Vagina (tissue), 2 donors: ENCODE measurements at regions not wholly inside any gene's neighbourhood (a gene's known extent, or its start where the extent isn't known, plus 50 kb on each side); places are given as distances from the start of the nearest gene placed in this dataset.

ENCODE experiments used
- DNase-seq, 2 donors: peaks; one replicate each; pipeline ENCODE4 v3.0.0-alpha.2; 2017; ENCODE audit errors: extremely low spot score in 2 of 2
- H3K27ac ChIP-seq: fragments of 200-600 bp; sonication (generic); one replicate; pipeline ENCODE4 v1.5.1; 2019
- H3K27me3 ChIP-seq: fragments of 200-600 bp; sonication (generic); one replicate; pipeline ENCODE4 v1.5.1; 2019
- H3K36me3 ChIP-seq, 2 donors: fragments of 200-600 bp; sonication (generic); one replicate each; pipeline ENCODE4 v1.5.1; 2017 to 2019
- H3K4me1 ChIP-seq: fragments of 200-600 bp; sonication (generic); one replicate; pipeline ENCODE4 v1.5.1; 2019
- H3K4me3 ChIP-seq, 2 donors: fragments of 200-600 bp; sonication (generic); 1 replicate in 1 of 2; 2 replicates in 1 of 2; pipeline ENCODE4 v1.5.1; 2016 to 2019
- H3K9me3 ChIP-seq: fragments of 200-600 bp; sonication (generic); one replicate; pipeline ENCODE4 v1.5.1; 2019
- POLR2A ChIP-seq, 2 donors: fragments of 450-650 bp; IDR thresholded peaks; one replicate each; pipeline ENCODE4 v1.6.1; 2017; ENCODE audit warnings: antibody characterized with exemption in 2 of 2, mild to moderate bottlenecking in 2 of 2, moderate library complexity in 2 of 2
- POLR2AphosphoS5 ChIP-seq, 2 donors: sonication (generic); formaldehyde crosslinking; IDR thresholded peaks; one replicate each; pipeline ENCODE4 v1.9.0; 2017; ENCODE audit warnings: antibody characterized with exemption in 2 of 2, mild to moderate bottlenecking in 2 of 2, low read depth in 1 of 2; ENCODE audit not compliant: insufficient read depth in 1 of 2
- intact Hi-C: fragments of 100-400 bp; cut with DNase I; formaldehyde crosslinking; loops from one replicate; pipeline ENCODE4 v1.15.1; 2023
- TF ChIP-seq, protein P1 (sequence below), 3 experiments: fragments of 450-650 bp in 2 of 3; fragments of 200-600 bp in 1 of 3; sonication (generic) in 1 of 3; IDR thresholded peaks; one replicate each; pipeline ENCODE4 v1.5.1; 2017 to 2019; ENCODE audit warnings: antibody characterized with exemption in 3 of 3, mild to moderate bottlenecking in 2 of 3, moderate library complexity in 2 of 3

DNA sequence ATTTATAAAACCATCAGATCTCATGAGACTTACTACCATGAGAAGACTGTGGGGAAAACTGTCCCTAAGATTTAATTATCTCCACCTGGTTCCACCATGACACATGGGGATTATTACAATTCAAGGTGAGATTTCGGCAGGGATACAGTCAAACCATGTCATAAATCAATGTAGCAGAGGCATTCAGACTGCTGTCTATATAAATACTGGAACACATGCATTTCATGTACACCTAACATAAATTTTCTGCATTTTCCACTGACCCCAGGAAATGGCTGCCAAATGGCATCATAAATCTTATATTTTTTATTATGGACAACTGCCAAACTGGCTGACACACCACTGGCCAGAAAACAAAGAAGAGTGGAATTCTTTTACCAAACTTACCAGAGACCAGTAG lies 755.1 kb upstream of the EPHA6 start:
- DNase-seq, result no peak
- Histone ChIP-seq H3K27me3 (no peaks in the 10 kb centered on the region), H3K27ac (no peak overlapping the region), H3K4me1 (no peaks in the 10 kb centered on the region), H3K4me3 (no peak overlapping the region), H3K36me3 (no peaks in the 10 kb centered on the region), H3K9me3 (no peaks in the 10 kb centered on the region)
- intact Hi-C loops, result no loop called here
- no peak for TF ChIP-seq POLR2A (IDR thresholded peaks at IDR 0.05)
- no peak for TF ChIP-seq POLR2AphosphoS5 (IDR thresholded peaks at IDR 0.05; ENCODE audit: insufficient read depth in 1 of 2, low read depth in 1 of 2)
- TF ChIP-seq, protein P1, sequence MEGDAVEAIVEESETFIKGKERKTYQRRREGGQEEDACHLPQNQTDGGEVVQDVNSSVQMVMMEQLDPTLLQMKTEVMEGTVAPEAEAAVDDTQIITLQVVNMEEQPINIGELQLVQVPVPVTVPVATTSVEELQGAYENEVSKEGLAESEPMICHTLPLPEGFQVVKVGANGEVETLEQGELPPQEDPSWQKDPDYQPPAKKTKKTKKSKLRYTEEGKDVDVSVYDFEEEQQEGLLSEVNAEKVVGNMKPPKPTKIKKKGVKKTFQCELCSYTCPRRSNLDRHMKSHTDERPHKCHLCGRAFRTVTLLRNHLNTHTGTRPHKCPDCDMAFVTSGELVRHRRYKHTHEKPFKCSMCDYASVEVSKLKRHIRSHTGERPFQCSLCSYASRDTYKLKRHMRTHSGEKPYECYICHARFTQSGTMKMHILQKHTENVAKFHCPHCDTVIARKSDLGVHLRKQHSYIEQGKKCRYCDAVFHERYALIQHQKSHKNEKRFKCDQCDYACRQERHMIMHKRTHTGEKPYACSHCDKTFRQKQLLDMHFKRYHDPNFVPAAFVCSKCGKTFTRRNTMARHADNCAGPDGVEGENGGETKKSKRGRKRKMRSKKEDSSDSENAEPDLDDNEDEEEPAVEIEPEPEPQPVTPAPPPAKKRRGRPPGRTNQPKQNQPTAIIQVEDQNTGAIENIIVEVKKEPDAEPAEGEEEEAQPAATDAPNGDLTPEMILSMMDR (IDR thresholded peaks at IDR 0.05), result no peak

DNA sequence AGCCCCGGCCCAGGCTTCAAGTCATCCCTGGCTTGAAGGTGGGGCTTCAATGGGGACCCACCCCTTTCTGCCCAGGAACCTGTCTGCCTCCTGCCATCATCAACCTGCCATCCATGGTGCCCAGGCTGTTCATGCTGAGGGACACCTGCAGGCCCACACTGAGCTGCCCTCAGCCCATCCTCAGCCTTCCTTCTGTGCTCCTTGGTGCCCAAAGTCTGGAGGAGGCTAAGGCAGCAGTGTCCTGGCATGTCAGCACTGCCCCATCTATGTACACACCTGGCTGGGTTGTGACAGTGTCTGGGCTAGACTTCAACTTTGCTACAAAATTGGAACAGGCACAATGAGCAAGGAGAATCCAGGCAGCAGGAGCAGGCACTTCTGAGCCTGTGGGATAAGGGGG lies 745.3 kb upstream of the EPHA6 start:
- Histone ChIP-seq H3K27me3 (no peaks in the 10 kb centered on the region), H3K4me3 (no peak overlapping the region), H3K4me1 (no peaks in the 10 kb centered on the region), H3K36me3 (no peaks in the 10 kb centered on the region), H3K9me3 (no peaks in the 10 kb centered on the region), H3K27ac (no peak overlapping the region)
- DNase-seq, result no peak
- intact Hi-C loops, result no loop called here
- TF ChIP-seq POLR2A (IDR thresholded peaks at IDR 0.05), result no peak
- no peak for TF ChIP-seq POLR2AphosphoS5 (IDR thresholded peaks at IDR 0.05; ENCODE audit: insufficient read depth in 1 of 2, low read depth in 1 of 2)
- TF ChIP-seq, protein P1 (IDR thresholded peaks at IDR 0.05), result no peak

DNA sequence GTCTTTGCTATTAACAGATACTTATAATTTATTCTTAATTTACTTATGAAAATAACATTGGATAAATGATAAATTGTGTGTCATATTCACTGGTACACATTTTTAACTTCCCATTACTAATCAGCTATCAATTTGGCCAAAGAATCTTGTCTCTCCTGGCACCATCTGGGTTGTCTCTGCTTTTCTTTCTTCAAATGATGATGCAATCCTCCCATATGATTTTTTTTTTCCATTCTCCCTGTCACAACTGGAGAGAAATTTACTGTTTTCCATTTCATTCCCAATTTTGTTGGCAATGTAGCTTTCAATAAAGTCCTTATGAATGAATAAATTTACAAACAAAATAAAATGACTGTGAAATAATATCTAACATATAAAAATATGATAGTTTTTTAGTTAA lies 743.7 kb upstream of the EPHA6 start:
- no peaks in the 10 kb centered on the region for H3K9me3 ChIP-seq
- intact Hi-C loops, result no loop called here
- no peaks in the 10 kb centered on the region for H3K27me3 ChIP-seq
- H3K27ac ChIP-seq, result no peak overlapping the region
- H3K36me3 ChIP-seq, result no peaks in the 10 kb centered on the region
- H3K4me3 ChIP-seq, result no peak overlapping the region
- DNase-seq, result no peak
- no peak for TF ChIP-seq POLR2AphosphoS5 (IDR thresholded peaks at IDR 0.05; ENCODE audit: insufficient read depth in 1 of 2, low read depth in 1 of 2)
- TF ChIP-seq POLR2A (IDR thresholded peaks at IDR 0.05), result no peak
- TF ChIP-seq, protein P1 (IDR thresholded peaks at IDR 0.05), result no peak
- no peaks in the 10 kb centered on the region for H3K4me1 ChIP-seq

DNA sequence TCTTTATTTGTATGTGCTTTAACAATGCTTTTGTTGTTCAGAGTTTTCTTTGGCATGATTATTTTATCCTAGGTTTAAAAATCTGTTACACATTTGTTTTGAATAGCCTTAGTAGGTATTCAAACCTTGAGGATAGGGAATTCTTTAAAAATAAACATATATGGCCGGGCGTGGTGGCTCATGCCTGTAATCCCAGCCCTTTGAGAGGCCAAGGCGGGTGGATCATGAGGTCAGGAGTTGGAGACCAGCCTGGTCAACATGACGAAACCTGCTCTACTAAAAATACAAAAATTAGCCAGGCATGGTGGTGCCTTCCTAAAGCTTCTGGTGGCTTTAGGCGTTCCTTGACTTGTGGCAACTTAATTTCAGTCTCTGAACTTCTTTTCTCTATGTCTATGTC lies 743.3 kb upstream of the EPHA6 start:
- intact Hi-C loops, result no loop called here
- no peak overlapping the region for H3K4me3 ChIP-seq
- TF ChIP-seq, protein P1 (IDR thresholded peaks at IDR 0.05), result no peak
- TF ChIP-seq POLR2AphosphoS5 (IDR thresholded peaks at IDR 0.05; ENCODE audit: insufficient read depth in 1 of 2, low read depth in 1 of 2), result no peak
- no peak for TF ChIP-seq POLR2A (IDR thresholded peaks at IDR 0.05)
- H3K4me1 ChIP-seq, result no peaks in the 10 kb centered on the region
- no peak for DNase-seq
- H3K27ac ChIP-seq, result no peak overlapping the region
- no peaks in the 10 kb centered on the region for H3K36me3 ChIP-seq
- no peaks in the 10 kb centered on the region for H3K9me3 ChIP-seq
- H3K27me3 ChIP-seq, result no peaks in the 10 kb centered on the region

DNA sequence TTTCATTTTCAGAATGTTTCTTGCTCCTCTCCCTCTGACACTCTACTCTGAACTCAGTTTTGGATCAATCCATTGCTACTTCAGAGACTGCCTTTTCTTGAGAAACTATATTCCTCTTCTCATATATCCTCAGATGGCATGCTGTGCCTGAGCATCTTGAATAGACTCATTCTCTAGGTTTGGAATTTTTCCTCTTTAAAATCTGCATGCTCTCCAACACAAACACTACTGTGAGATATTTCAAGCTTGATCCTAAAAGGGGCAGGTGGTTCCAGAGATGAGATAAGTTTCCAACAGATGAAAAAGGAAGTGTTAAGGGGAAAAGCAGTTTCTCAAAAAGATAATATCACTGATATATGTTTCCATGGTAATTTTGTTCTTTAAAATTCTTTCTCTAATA lies 742.2 kb upstream of the EPHA6 start:
- intact Hi-C loops, result no loop called here
- H3K36me3 ChIP-seq, result no peaks in the 10 kb centered on the region
- no peak for TF ChIP-seq POLR2A (IDR thresholded peaks at IDR 0.05)
- no peak for TF ChIP-seq POLR2AphosphoS5 (IDR thresholded peaks at IDR 0.05; ENCODE audit: insufficient read depth in 1 of 2, low read depth in 1 of 2)
- TF ChIP-seq, protein P1 (IDR thresholded peaks at IDR 0.05), result no peak

More for the DNA sequence above, 742.2 kb upstream of the EPHA6 start:
- Histone ChIP-seq H3K4me1 (no peaks in the 10 kb centered on the region), H3K4me3 (no peak overlapping the region), H3K27ac (no peak overlapping the region), H3K9me3 (no peaks in the 10 kb centered on the region), H3K27me3 (no peaks in the 10 kb centered on the region)
- no peak for DNase-seq
